Activated CD4-positive, alpha-beta T cell treated with anti-CD3 and anti-CD28 coated beads, Interleukin-10, Interleukin-2, amounts not matched to agents 100 ng/mL and 50 ng/mL, durations not matched to agents 16 hours and 8 hours (primary cell): ENCODE measurements at regions not wholly inside any gene's neighbourhood (a gene's known extent, or its start where the extent isn't known, plus 50 kb on each side); places are given as distances from the start of the nearest gene placed in this dataset.
"Not testable (repeated sequence)": the region's sequence is repeated elsewhere in the genome, so short reads cannot be mapped to it uniquely, and the experiment has no call there.

Experiments used
- DNase-seq: peaks from one replicate; pipeline ENCODE4 v3.0.0-alpha.2; 2020

GRCh38 chr10:36428507-36428906 lies 696.9 kb upstream of the ANKRD30A start:
- DNase-seq: no peak

DNA sequence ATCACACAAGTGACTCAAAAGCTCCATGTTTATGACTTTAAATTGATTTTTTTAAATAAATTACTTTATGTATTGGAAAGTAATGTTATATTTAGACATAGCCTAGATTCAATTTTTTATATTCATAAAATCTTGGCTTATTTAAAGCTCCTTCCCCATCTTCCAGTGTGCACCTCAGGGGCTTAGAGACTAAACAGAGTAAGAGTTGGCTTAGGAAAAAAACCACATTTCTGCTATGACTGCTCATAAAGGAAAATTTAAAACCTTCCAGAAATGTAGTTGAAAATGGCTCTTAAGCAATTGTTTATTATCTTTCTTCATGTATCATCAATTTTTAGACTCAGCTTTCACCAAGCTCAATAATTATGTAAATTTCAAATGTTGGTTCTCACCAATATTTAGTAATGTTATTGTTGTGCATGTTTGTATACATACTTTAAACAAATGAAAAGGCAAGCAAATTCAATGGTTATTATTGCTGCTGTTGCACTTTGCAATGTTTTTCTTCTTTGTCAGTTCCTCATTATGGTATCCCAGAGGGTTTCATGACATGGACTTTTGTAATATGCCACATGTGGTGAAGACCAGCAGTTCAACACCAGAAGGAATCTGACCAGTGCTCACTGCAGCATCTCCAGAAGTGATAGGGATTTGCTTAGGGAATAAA lies 700.1 kb upstream of the ANKRD30A start:
- DNase-seq: no peak

- no peak for DNase-seq
Observed at GRCh38 chr10:36424502-36424901, 700.9 kb upstream of the ANKRD30A start.

GRCh38 chr10:36423821-36424248 lies 701.6 kb upstream of the ANKRD30A start:
- no peak for DNase-seq

DNA sequence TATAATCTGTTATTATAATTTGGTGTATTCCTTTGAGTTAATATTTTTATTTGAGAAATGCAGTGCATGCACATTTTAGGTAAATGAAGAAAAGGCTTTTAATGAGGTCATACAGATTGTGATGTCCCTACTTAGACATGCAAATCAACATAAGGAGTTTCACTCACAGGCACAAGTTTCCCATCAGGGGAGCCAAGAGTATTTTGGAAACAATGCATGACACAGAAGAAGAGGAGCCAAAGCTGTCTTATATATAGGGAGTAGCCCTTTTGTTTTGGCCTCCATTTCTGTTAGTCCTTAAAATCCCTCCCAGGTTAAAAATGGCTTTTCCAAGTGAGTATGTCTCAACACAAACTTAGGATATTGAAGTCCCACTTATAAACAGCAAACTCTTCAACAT lies 703.4 kb upstream of the ANKRD30A start:
- no peak for DNase-seq

DNA sequence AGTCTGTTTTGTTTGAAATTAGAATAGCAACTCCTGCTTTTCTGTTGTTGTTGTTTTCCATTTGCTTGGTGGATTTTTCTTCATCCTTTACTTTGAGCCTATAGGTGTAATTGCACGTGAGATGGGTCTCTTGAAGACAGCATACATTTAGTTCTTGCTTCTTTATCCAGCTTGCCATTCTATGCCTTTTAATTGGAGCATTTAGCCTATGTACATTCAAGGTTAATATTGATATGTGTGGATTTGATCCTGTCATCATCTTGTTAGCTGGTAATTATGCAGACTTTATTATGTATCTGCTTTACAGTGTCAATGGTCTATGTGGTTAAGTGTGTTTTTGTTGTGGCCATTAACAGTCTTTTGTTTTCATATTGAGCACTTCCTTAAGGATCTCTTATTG lies 708.9 kb upstream of the ANKRD30A start:
- no peak for DNase-seq

DNA sequence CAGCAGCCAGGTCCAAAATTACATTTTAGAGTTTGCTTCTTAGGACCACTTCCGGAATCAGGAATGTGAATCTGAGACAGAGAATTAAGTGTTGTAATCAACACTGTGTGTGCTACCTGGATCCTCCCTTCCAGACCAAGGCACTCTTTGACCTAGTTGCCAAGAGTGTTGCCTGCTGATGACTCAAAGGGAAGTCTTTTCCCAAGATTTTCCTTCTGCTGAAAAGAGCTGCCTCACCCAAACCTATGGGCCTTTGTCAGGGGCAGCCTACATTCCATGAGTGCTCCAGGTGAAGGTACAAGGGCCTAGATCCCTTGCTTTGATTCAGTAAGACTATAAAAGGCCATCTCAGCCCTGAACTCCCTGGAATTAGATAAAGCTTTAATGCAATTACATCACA lies 712.5 kb upstream of the ANKRD30A start:
- DNase-seq: no peak

DNA sequence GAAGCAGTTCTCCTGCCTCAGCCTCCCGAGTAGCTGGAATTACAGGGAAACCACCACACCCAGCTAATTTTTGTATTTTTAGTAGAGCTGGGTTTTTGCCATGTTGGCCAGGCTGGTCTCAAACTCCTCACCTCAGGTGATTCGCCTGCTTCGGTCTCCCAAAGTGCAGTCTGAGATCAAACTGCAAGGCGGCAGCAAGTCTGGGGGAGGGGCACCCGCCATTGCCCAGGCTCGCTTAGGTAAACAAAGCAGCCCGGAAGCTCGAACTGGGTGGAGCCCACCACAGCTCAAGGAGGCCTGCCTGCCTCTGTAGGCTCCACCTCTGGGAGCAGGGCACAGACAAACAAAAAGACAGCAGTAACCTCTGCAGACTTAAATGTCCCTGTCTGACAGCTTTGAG lies 725.2 kb upstream of the ANKRD30A start:
- not testable (repeated sequence) for DNase-seq

DNA sequence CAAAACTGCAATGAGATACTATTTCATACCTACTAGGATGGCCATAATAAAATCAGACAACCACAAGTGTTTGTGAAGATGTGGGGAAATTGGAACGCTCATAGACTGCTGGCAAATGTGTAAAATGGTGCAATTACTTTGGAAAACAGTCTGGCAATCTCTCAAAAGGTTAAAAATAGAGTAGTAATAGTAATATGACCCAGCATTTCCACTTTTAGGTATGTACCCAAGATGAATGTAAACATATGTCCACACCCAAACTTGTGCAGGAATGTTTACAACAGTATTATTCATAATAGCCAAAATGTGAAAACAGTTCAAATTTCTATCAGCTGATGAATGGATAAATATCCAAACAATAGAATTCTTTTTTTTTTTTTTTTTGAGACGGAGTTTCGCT lies 731.6 kb upstream of the ANKRD30A start:
- DNase-seq: no peak

DNA sequence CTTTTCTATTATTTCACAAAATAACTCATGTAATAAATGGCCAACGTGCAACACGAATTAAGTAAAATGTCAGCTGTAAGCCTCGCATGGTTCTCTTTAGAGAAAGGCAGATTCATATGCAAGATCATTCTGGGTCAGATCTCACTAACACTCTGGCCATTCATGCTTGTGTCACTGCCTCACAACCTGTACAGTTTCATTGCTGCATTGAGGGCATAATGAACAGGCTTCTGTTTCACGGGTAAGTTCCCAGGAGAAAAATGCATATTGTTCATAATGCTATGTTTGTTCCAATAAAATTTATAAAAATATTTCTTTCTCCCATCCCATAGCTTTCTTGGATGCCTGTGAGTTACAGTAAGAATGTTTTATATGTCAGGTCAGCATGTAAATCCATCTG lies 734.0 kb upstream of the ANKRD30A start:
- no peak for DNase-seq

- DNase-seq: no peak
Observed at GRCh38 chr10:36390221-36390620, 735.2 kb upstream of the ANKRD30A start.

DNA sequence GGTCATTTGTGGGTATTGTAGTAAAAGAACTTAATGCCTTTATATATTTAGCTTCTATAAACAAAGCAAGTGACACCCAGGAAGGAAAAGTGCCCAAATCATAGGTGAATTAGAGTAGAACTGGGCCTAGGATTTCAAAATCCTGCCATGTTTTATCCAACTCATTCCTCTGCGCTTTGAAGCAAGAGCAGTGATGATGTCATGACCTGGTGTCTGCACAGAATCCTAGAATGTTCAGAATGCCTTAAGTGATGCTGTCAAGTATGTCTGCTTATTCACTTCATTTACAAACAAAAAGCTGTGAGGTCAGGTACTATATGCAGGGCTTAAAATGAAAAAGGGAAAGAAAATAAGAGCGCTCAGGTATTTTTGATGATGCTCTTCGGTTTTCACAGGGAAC lies 737.2 kb upstream of the ANKRD30A start:
- DNase-seq: no peak

GRCh38 chr10:36385693-36386092 lies 739.7 kb upstream of the ANKRD30A start:
- DNase-seq: no peak

DNA sequence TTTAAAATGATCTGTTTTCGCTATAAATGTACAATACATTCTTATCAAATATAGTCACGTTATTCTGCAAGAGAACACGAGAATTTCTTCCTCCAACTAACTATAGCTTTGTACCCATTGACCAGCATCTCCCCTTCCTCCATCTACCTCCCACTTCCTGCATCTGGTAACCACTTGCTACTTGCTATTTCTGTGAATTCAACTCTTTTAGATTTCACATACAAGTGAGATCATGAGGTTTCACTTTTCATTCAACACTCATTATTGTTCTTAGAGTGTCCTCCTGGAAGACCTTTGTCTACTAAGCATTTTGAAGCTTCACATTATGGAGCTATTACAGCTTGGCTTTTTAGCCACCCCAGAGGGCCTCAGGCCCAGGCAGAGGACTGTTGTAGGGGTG lies 741.3 kb upstream of the FZD8 start:
- no peak for DNase-seq

- DNase-seq: no peak
Observed at GRCh38 chr10:36381748-36382147, 739.7 kb upstream of the FZD8 start.

DNA sequence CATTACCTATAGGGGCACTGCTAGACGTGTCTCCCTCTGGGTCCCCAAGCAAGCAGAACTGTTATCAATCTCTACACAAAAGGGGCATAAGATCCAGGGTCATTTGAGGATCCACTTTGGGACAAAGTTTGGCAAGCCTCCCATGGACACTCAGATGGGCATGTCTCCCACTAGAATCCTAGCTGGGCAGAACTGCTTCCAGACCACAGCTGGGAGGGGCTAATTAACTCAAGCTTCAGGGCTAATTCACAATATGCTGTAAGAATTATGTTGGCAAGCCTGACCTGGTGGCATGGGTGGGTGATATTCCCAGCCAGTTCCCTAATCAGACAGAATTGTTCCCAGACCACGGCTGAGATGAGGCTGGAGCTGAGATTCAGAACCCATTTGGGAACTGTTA lies 738.4 kb upstream of the FZD8 start:
- DNase-seq: no peak

GRCh38 chr10:36375107-36375506 lies 733.0 kb upstream of the FZD8 start:
- DNase-seq: no peak

GRCh38 chr10:36373424-36374096 lies 731.5 kb upstream of the FZD8 start:
- no peak for DNase-seq

- no peak for DNase-seq
Observed at GRCh38 chr10:36367362-36367761, 725.3 kb upstream of the FZD8 start.

GRCh38 chr10:36366843-36367242 lies 724.7 kb upstream of the FZD8 start:
- DNase-seq: no peak

- DNase-seq: no peak
Observed at GRCh38 chr10:36366065-36366464, 724.0 kb upstream of the FZD8 start.

DNA sequence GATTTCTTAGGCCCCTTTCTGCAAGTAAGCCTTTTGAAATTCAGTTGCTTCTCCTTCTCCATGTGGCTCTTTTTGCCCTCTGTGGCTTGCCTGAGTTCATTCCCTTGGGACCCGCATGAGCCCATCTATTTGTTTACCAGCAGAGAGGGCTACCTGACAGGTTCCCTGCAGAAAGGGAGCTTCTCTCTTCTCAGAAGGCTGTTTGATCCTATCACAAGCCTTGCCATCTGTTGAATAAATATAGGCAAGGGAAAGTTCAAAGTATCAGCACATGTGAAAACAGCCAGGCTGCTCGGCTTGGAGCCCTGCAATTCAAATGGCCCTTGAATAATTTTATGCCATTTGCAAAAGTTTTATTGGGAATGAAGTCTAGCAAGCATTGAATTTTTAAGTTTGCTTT lies 720.2 kb upstream of the FZD8 start:
- no peak for DNase-seq

GRCh38 chr10:36358736-36359135 lies 716.6 kb upstream of the FZD8 start:
- no peak for DNase-seq

GRCh38 chr10:36354633-36355032 lies 712.5 kb upstream of the FZD8 start:
- no peak for DNase-seq

- no peak for DNase-seq
Observed at GRCh38 chr10:36351159-36351558, 709.1 kb upstream of the FZD8 start.
